H7 (cell line): ENCODE measurements at regions not wholly inside any gene's neighbourhood (a gene's known extent, or its start where the extent isn't known, plus 50 kb on each side); places are given as distances from the start of the nearest gene placed in this dataset.

ENCODE experiments used
- DNase-seq: peaks from one replicate; pipeline ENCODE4 v3.0.0; 2012
- H3K27me3 ChIP-seq: 2 replicates; pipeline ENCODE4 v1.6.0; 2011; ENCODE audit warnings: mild to moderate bottlenecking, low read length; ENCODE audit not compliant: control insufficient read depth, insufficient read depth
- H3K36me3 ChIP-seq: replicated peaks from 2 replicates; pipeline ENCODE4 v1.5.1; 2011; ENCODE audit warnings: low read length; ENCODE audit not compliant: control insufficient read depth, insufficient read depth
- H3K4me3 ChIP-seq: 2 replicates; pipeline ENCODE4 v1.5.1; 2011; ENCODE audit warnings: low read depth, mild to moderate bottlenecking, control low read depth, low read length, moderate library complexity; ENCODE audit not compliant: insufficient read depth

- H3K36me3 ChIP-seq, result no peaks in the 10 kb centered on the region
- H3K4me3 ChIP-seq, result no peak overlapping the region
- DNase-seq, result no peak
- no peaks in the 10 kb centered on the region; the same call in 1 of the 2 replicates for H3K27me3 ChIP-seq
These were observed 110.3 kb upstream of the TNR start for GRCh38 chr1:175853681-175854080.

- no peak for DNase-seq
These were observed 108.4 kb upstream of the TNR start for GRCh38 chr1:175851749-175852148.

GRCh38 chr1:175848329-175848728, 104.9 kb upstream of the TNR start:
- no peak for DNase-seq
- H3K4me3 ChIP-seq, result no peak overlapping the region
- no peaks in the 10 kb centered on the region for H3K27me3 ChIP-seq
- H3K36me3 ChIP-seq, result no peaks in the 10 kb centered on the region

More at GRCh38 chr1:175851749-175852148, 108.4 kb upstream of the TNR start:
- Histone ChIP-seq H3K36me3 (no peaks in the 10 kb centered on the region), H3K4me3 (no peak overlapping the region), H3K27me3 (no peaks in the 10 kb centered on the region; the same call in 1 of the 2 replicates)

- H3K27me3 ChIP-seq, result no peaks in the 10 kb centered on the region
- no peaks in the 10 kb centered on the region for H3K36me3 ChIP-seq
- H3K4me3 ChIP-seq, result no peak overlapping the region
- no peak for DNase-seq
These were observed 102.6 kb upstream of the TNR start for GRCh38 chr1:175845985-175846384.

- no peaks in the 10 kb centered on the region for H3K27me3 ChIP-seq
- H3K4me3 ChIP-seq, result no peak overlapping the region
- DNase-seq, result no peak
- no peaks in the 10 kb centered on the region for H3K36me3 ChIP-seq
These were observed 101.9 kb upstream of the TNR start for GRCh38 chr1:175845338-175845737.

- H3K36me3 ChIP-seq, result no peaks in the 10 kb centered on the region
- no peaks in the 10 kb centered on the region for H3K27me3 ChIP-seq
- no peak for DNase-seq
- H3K4me3 ChIP-seq, result no peak overlapping the region
These were observed 101.5 kb upstream of the TNR start for GRCh38 chr1:175844877-175845276.

GRCh38 chr1:175842550-175842949, 99.2 kb upstream of the TNR start:
- H3K27me3 ChIP-seq, result no peaks in the 10 kb centered on the region
- H3K36me3 ChIP-seq, result no peaks in the 10 kb centered on the region
- H3K4me3 ChIP-seq, result no peak overlapping the region
- DNase-seq, result no peak

- H3K4me3 ChIP-seq, result no peak overlapping the region
- H3K36me3 ChIP-seq, result no peaks in the 10 kb centered on the region
- DNase-seq, result no peak
- no peaks in the 10 kb centered on the region for H3K27me3 ChIP-seq
These were observed 98.4 kb upstream of the TNR start for GRCh38 chr1:175841738-175842187.

- no peak for DNase-seq
- H3K36me3 ChIP-seq, result no peaks in the 10 kb centered on the region
- no peak overlapping the region for H3K4me3 ChIP-seq
- no peaks in the 10 kb centered on the region for H3K27me3 ChIP-seq
These were observed 97.4 kb upstream of the TNR start for GRCh38 chr1:175840787-175841186.

- no peaks in the 10 kb centered on the region for H3K36me3 ChIP-seq
- no peaks in the 10 kb centered on the region for H3K27me3 ChIP-seq
- DNase-seq, result no peak
- H3K4me3 ChIP-seq, result no peak overlapping the region
These were observed 96.6 kb upstream of the TNR start for GRCh38 chr1:175839779-175840669.

GRCh38 chr1:175834597-175834996, 91.2 kb upstream of the TNR start:
- DNase-seq, result no peak
- H3K4me3 ChIP-seq, result no peak overlapping the region
- no peaks in the 10 kb centered on the region for H3K36me3 ChIP-seq
- H3K27me3 ChIP-seq, result no peaks in the 10 kb centered on the region

GRCh38 chr1:175833951-175834350, 90.6 kb upstream of the TNR start:
- DNase-seq, result no peak
- H3K27me3 ChIP-seq, result no peaks in the 10 kb centered on the region
- H3K4me3 ChIP-seq, result no peak overlapping the region
- no peaks in the 10 kb centered on the region for H3K36me3 ChIP-seq

- no peaks in the 10 kb centered on the region for H3K27me3 ChIP-seq
These were observed 90.1 kb upstream of the TNR start for GRCh38 chr1:175833502-175833901.

GRCh38 chr1:175830500-175830899, 87.1 kb upstream of the TNR start:
- Histone ChIP-seq H3K27me3 (no peaks in the 10 kb centered on the region), H3K4me3 (no peak overlapping the region), H3K36me3 (no peaks in the 10 kb centered on the region)
- no peak for DNase-seq

More at GRCh38 chr1:175833502-175833901, 90.1 kb upstream of the TNR start:
- Histone ChIP-seq H3K36me3 (no peaks in the 10 kb centered on the region), H3K4me3 (no peak overlapping the region)
- no peak for DNase-seq

GRCh38 chr1:175829845-175830244, 86.5 kb upstream of the TNR start:
- DNase-seq, result no peak
- no peaks in the 10 kb centered on the region for H3K27me3 ChIP-seq
- H3K36me3 ChIP-seq, result no peaks in the 10 kb centered on the region
- no peak overlapping the region for H3K4me3 ChIP-seq
